DND-41 (cell line): ENCODE measurements at regions not wholly inside any gene's neighbourhood (a gene's known extent, or its start where the extent isn't known, plus 50 kb on each side); places are given as distances from the start of the nearest gene placed in this dataset.

Source experiments
- CTCF ChIP-seq: IDR thresholded peaks from 2 replicates; pipeline ENCODE4 v1.5.1; 2012; ENCODE audit warnings: borderline replicate concordance, low read length, moderate library complexity, mild to moderate bottlenecking; ENCODE audit not compliant: poor library complexity, severe bottlenecking; ENCODE audit errors: extremely low read depth
- EZH2 ChIP-seq: IDR thresholded peaks from 3 replicates; pipeline ENCODE4 v1.6.1; 2012; ENCODE audit warnings: borderline replicate concordance, low read depth, mild to moderate bottlenecking, moderate library complexity, low read length, inconsistent platforms; ENCODE audit not compliant: severe bottlenecking

- TF ChIP-seq CTCF: no peak
- no peak for TF ChIP-seq EZH2
Observed at GRCh38 chr7:97630116-97630515, 101.8 kb upstream of the TAC1 start.
